Osteoblast (primary cell): ENCODE measurements at regions not wholly inside any gene's neighbourhood (a gene's known extent, or its start where the extent isn't known, plus 50 kb on each side); places are given as distances from the start of the nearest gene placed in this dataset.
A peak's percentile ranks its signal among the peaks of the same experiment; 100 is the strongest.

Experiments used
- DNase-seq: peaks from one replicate; pipeline ENCODE4 v3.0.0; 2011; ENCODE audit warnings: low spot score, mixed read lengths; ENCODE audit not compliant: insufficient read length; ENCODE audit errors: missing footprints
- H2AFZ ChIP-seq: 2 replicates; pipeline ENCODE4 v1.6.0; 2011; ENCODE audit warnings: mild to moderate bottlenecking, low read length
- H3K27ac ChIP-seq: 2 replicates; pipeline ENCODE4 v1.5.1; 2011; ENCODE audit warnings: mild to moderate bottlenecking, low read depth, low read length, moderate library complexity
- H3K27me3 ChIP-seq: 2 replicates; pipeline ENCODE4 v1.6.0; 2012; ENCODE audit warnings: mild to moderate bottlenecking, control low read depth, inconsistent platforms, low read length, moderate library complexity; ENCODE audit not compliant: insufficient read depth
- H3K36me3 ChIP-seq: 2 replicates; pipeline ENCODE4 v1.5.1; 2011; ENCODE audit warnings: mild to moderate bottlenecking, low read length, control low read depth, moderate library complexity; ENCODE audit not compliant: insufficient read depth
- H3K4me1 ChIP-seq: 2 replicates; pipeline ENCODE4 v1.5.1; 2011; ENCODE audit warnings: mild to moderate bottlenecking, low read length, control low read depth, moderate library complexity; ENCODE audit not compliant: insufficient read depth
- H3K4me2 ChIP-seq: 2 replicates; pipeline ENCODE4 v1.6.0; 2011; ENCODE audit warnings: mild to moderate bottlenecking, low read length; ENCODE audit not compliant: insufficient read depth
- H3K4me3 ChIP-seq: fragments of 200-600 bp; sonication (generic); 3 replicates; pipeline ENCODE4 v1.5.1; 2012; ENCODE audit warnings: mild to moderate bottlenecking, low read length, inconsistent platforms; ENCODE audit not compliant: insufficient read depth
- H3K79me2 ChIP-seq: 2 replicates; pipeline ENCODE4 v1.6.0; 2012; ENCODE audit warnings: mild to moderate bottlenecking, low read length, control low read depth, inconsistent platforms; ENCODE audit not compliant: insufficient read depth
- H3K9me3 ChIP-seq: 2 replicates; pipeline ENCODE4 v1.5.1; 2011; ENCODE audit warnings: low read depth, low read length, control low read depth
- H4K20me1 ChIP-seq: 2 replicates; pipeline ENCODE4 v1.6.0; 2012; ENCODE audit warnings: mild to moderate bottlenecking, low read length, control low read depth; ENCODE audit not compliant: insufficient read depth
- TF ChIP-seq, protein P1 (sequence below): IDR thresholded peaks from 2 replicates; pipeline ENCODE4 v1.5.1; 2011; ENCODE audit warnings: mild to moderate bottlenecking, low read depth, low read length, moderate library complexity; ENCODE audit errors: extremely low read depth

GRCh38 chr12:115166698-115167315 is 482.8 kb upstream of the TBX3 start:
- H4K20me1 ChIP-seq, result no peaks in the 10 kb centered on the region
- H3K9me3 ChIP-seq, result no peaks in the 10 kb centered on the region
- H2AFZ ChIP-seq, result no peak overlapping the region
- H3K36me3 ChIP-seq, result no peaks in the 10 kb centered on the region
- no peak overlapping the region for H3K27ac ChIP-seq
- no peak for DNase-seq
- no peak overlapping the region for H3K4me2 ChIP-seq
- TF ChIP-seq, protein P1, sequence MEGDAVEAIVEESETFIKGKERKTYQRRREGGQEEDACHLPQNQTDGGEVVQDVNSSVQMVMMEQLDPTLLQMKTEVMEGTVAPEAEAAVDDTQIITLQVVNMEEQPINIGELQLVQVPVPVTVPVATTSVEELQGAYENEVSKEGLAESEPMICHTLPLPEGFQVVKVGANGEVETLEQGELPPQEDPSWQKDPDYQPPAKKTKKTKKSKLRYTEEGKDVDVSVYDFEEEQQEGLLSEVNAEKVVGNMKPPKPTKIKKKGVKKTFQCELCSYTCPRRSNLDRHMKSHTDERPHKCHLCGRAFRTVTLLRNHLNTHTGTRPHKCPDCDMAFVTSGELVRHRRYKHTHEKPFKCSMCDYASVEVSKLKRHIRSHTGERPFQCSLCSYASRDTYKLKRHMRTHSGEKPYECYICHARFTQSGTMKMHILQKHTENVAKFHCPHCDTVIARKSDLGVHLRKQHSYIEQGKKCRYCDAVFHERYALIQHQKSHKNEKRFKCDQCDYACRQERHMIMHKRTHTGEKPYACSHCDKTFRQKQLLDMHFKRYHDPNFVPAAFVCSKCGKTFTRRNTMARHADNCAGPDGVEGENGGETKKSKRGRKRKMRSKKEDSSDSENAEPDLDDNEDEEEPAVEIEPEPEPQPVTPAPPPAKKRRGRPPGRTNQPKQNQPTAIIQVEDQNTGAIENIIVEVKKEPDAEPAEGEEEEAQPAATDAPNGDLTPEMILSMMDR, result peak; percentile 19
- H3K79me2 ChIP-seq, result no peaks in the 10 kb centered on the region
- no peaks in the 10 kb centered on the region for H3K27me3 ChIP-seq
- no peaks in the 10 kb centered on the region for H3K4me1 ChIP-seq
- no peak overlapping the region for H3K4me3 ChIP-seq

DNA sequence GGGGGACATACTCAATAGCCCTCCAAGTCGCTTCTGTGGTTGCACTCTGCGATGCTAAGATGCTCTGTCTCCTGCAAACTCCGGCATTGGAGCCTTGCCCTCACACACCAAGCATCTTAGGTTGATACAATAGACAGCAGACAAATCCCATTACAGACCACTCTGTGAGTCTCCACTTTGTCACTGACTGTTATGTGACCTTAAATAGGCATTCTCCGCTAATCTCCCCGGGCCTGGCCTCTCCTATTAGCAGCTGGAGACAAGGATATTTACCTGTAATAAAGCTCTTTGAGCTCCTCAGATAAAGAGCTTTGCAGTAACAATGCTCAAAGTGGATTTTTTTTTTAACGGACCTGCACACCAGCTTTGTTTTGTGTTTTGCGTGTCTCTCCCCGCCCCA is 479.7 kb upstream of the TBX3 start:
- Histone ChIP-seq H3K27me3 (no peaks in the 10 kb centered on the region), H3K4me2 (no peak overlapping the region), H3K27ac (no peak overlapping the region), H3K9me3 (no peaks in the 10 kb centered on the region), H3K4me1 (no peaks in the 10 kb centered on the region), H3K79me2 (no peaks in the 10 kb centered on the region), H4K20me1 (no peaks in the 10 kb centered on the region), H3K36me3 (no peaks in the 10 kb centered on the region), H2AFZ (no peak overlapping the region), H3K4me3 (no peak overlapping the region)
- DNase-seq, result no peak
- TF ChIP-seq, protein P1, result no peak

- TF ChIP-seq, protein P1, result no peak
- peaks cover 9% of the 10 kb centered on the region for H3K4me1 ChIP-seq
- H3K4me3 ChIP-seq, result no peak overlapping the region
- no peaks in the 10 kb centered on the region for H3K36me3 ChIP-seq
- DNase-seq, result no peak
- no peak overlapping the region for H2AFZ ChIP-seq
- no peak overlapping the region for H3K4me2 ChIP-seq
- H4K20me1 ChIP-seq, result no peaks in the 10 kb centered on the region
- H3K9me3 ChIP-seq, result no peaks in the 10 kb centered on the region
- no peak overlapping the region for H3K27ac ChIP-seq
- no peaks in the 10 kb centered on the region for H3K79me2 ChIP-seq
- H3K27me3 ChIP-seq, result no peaks in the 10 kb centered on the region
These were observed 476.5 kb upstream of the TBX3 start for GRCh38 chr12:115160271-115161128.

- Histone ChIP-seq H3K36me3 (no peaks in the 10 kb centered on the region), H3K4me2 (no peak overlapping the region), H3K9me3 (no peaks in the 10 kb centered on the region), H3K27ac (no peak overlapping the region), H3K27me3 (no peaks in the 10 kb centered on the region), H3K79me2 (no peaks in the 10 kb centered on the region), H3K4me3 (no peak overlapping the region), H2AFZ (no peak overlapping the region), H4K20me1 (no peaks in the 10 kb centered on the region), H3K4me1 (peaks cover 15% of the 10 kb centered on the region)
- TF ChIP-seq, protein P1, result no peak
- DNase-seq, result no peak
These were observed 474.8 kb upstream of the TBX3 start for GRCh38 chr12:115158816-115159215.
